ENCODE measurements at regions not wholly inside any gene's neighbourhood (a gene's known extent, or its start where the extent isn't known, plus 50 kb on each side); places are given as distances from the start of the nearest gene placed in this dataset.

DNA sequence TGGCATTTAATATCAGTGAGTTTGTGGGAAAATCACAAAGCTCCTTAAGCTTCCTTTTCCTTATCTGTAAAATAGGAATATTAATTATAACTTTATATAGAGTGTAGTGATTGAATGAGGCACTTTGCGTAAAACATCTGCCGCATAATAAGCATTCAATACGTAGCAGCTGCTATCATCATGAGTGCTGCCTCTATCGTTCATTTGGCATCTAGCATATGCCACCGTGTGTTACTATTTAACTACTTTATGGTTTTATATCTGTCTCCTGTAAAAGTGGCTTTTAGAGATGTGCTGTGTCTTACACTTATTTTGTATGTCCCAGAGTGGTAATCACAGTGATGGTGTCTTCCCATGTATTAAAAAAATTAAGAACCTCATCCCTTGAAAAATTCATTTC lies 729.6 kb downstream of the SORCS3 start:
- no peak for DNase-seq (ENCODE audit: low read depth, low spot score)
- BruUV-seq (replicated peaks) = no TSS peak
- no peaks in the 10 kb centered on the region for H3K79me2 ChIP-seq (ENCODE audit: control insufficient read depth, insufficient read depth, low read length)
- dilution Hi-C loops (cut with MboI; ENCODE audit: extremely low pct_ligation_motif_present, low sequenced_read_pairs) (no loop called here), intact Hi-C loops (cut with micrococcal nuclease) (no loop called here)
- H3K36me3 ChIP-seq (ENCODE audit: control insufficient read depth in 2 of 2, extremely low read depth in 1 of 2, insufficient read depth in 2 of 2, low read length in 2 of 2) = no peaks in the 10 kb centered on the region
- no peak overlapping the region for H3K9ac ChIP-seq (replicated peaks; ENCODE audit: extremely low read depth, insufficient read depth, low read length)
- no peak overlapping the region for H3K4me2 ChIP-seq (ENCODE audit: insufficient read depth, low read length)
- H3K9me1 ChIP-seq (replicated peaks; ENCODE audit: control insufficient read depth, extremely low read depth, insufficient read depth, low read length) = no peaks in the 10 kb centered on the region
- H2AFZ ChIP-seq (ENCODE audit: low read depth, low read length) = no peak overlapping the region
- no peak for TF ChIP-seq EZH2 (IDR thresholded peaks at IDR 0.05; ENCODE audit: borderline replicate concordance, low read depth, low read length, severe bottlenecking)
- TF ChIP-seq FOS (IDR thresholded peaks at IDR 0.05; ENCODE audit: borderline replicate concordance, insufficient read depth, low read length) = no peak
- TF ChIP-seq POLR2AphosphoS5 (IDR thresholded peaks at IDR 0.05; ENCODE audit: insufficient read depth, low read depth, low read length) = no peak
- TF ChIP-seq MYC (IDR thresholded peaks at IDR 0.05; ENCODE audit: low read depth, low read length) = no peak
- no peaks in the 10 kb centered on the region for H3K4me1 ChIP-seq (ENCODE audit: control insufficient read depth, extremely low read depth, insufficient read depth, low read length)
- H3K9me3 ChIP-seq (replicated peaks; ENCODE audit: control insufficient read depth, insufficient read depth, low read length) = peaks cover 4% of the 10 kb centered on the region
- H4K20me1 ChIP-seq (replicated peaks; ENCODE audit: control insufficient read depth, extremely low read depth, insufficient read depth, low read length) = no peaks in the 10 kb centered on the region
- H3K4me3 ChIP-seq (replicated peaks in 1 of 3; ENCODE audit: insufficient read depth in 1 of 3, low read depth in 1 of 3, low read length in 3 of 3) = no peak overlapping the region
- no peaks in the 10 kb centered on the region for H3K27me3 ChIP-seq (ENCODE audit: control insufficient read depth in 2 of 2, insufficient read depth in 2 of 2, low read length in 2 of 2)
- CTCF ChIA-PET = no interaction called here
- POLR2A ChIA-PET = no interaction called here
- FAIRE-seq = no peak
- no peak overlapping the region for H3K27ac ChIP-seq (ENCODE audit: insufficient read depth, low read depth, low read length)

DNA sequence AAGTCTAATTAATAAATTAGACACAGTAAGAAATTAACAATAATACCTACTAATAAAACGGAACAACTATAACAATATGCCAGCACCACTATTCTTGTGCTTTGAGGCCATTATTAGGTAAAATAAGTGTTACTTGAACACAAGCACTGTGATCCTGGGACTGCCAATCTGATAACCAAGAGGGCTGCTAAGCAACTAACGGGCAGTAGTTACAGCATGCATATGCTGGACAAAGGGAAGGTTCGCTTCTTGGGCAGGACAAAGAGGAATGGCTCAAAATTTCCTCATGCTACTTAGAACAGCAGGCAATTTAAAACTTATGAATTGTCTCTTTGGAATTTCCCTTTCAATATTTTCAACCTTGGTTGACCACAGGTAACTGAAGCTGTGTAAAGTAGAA lies 718.6 kb downstream of the SORCS3 start:
- CTCF ChIA-PET = no interaction called here
- Histone ChIP-seq H3K4me2 (ENCODE audit: insufficient read depth, low read length) (no peak overlapping the region), H3K27me3 (ENCODE audit: control insufficient read depth in 2 of 2, insufficient read depth in 2 of 2, low read length in 2 of 2) (no peaks in the 10 kb centered on the region), H3K9ac (replicated peaks; ENCODE audit: extremely low read depth, insufficient read depth, low read length) (no peak overlapping the region), H3K27ac (ENCODE audit: insufficient read depth, low read depth, low read length) (no peak overlapping the region), H3K79me2 (ENCODE audit: control insufficient read depth, insufficient read depth, low read length) (no peaks in the 10 kb centered on the region), H4K20me1 (replicated peaks; ENCODE audit: control insufficient read depth, extremely low read depth, insufficient read depth, low read length) (no peaks in the 10 kb centered on the region), H2AFZ (ENCODE audit: low read depth, low read length) (no peak overlapping the region), H3K4me1 (ENCODE audit: control insufficient read depth, extremely low read depth, insufficient read depth, low read length) (no peaks in the 10 kb centered on the region), H3K9me1 (replicated peaks; ENCODE audit: control insufficient read depth, extremely low read depth, insufficient read depth, low read length) (no peaks in the 10 kb centered on the region), H3K4me3 (replicated peaks in 1 of 3; ENCODE audit: insufficient read depth in 1 of 3, low read depth in 1 of 3, low read length in 3 of 3) (no peak overlapping the region), H3K9me3 (replicated peaks; ENCODE audit: control insufficient read depth, insufficient read depth, low read length) (no peaks in the 10 kb centered on the region), H3K36me3 (ENCODE audit: control insufficient read depth in 2 of 2, extremely low read depth in 1 of 2, insufficient read depth in 2 of 2, low read length in 2 of 2) (no peaks in the 10 kb centered on the region)
- intact Hi-C loops (cut with micrococcal nuclease) = loop anchor here (2.0 kb wide), 1 partner anchor 45 kb away; no protein-coding TSS in a partner anchor
- POLR2A ChIA-PET = no interaction called here
- TF ChIP-seq POLR2AphosphoS5 (IDR thresholded peaks at IDR 0.05; ENCODE audit: insufficient read depth, low read depth, low read length) = no peak
- TF ChIP-seq POLR2A (IDR thresholded peaks at IDR 0.05; ENCODE audit: low read depth, low read length) = no peak
- TF ChIP-seq, protein P1, sequence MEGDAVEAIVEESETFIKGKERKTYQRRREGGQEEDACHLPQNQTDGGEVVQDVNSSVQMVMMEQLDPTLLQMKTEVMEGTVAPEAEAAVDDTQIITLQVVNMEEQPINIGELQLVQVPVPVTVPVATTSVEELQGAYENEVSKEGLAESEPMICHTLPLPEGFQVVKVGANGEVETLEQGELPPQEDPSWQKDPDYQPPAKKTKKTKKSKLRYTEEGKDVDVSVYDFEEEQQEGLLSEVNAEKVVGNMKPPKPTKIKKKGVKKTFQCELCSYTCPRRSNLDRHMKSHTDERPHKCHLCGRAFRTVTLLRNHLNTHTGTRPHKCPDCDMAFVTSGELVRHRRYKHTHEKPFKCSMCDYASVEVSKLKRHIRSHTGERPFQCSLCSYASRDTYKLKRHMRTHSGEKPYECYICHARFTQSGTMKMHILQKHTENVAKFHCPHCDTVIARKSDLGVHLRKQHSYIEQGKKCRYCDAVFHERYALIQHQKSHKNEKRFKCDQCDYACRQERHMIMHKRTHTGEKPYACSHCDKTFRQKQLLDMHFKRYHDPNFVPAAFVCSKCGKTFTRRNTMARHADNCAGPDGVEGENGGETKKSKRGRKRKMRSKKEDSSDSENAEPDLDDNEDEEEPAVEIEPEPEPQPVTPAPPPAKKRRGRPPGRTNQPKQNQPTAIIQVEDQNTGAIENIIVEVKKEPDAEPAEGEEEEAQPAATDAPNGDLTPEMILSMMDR (IDR thresholded peaks at IDR 0.05; ENCODE audit: extremely low read depth in 1 of 2, insufficient read depth in 1 of 2, low read depth in 1 of 2, low read length in 2 of 2) = no peak
- no peak for FAIRE-seq
- no TSS peak for BruUV-seq (replicated peaks)
- dilution Hi-C loops (cut with MboI; ENCODE audit: extremely low pct_ligation_motif_present, low sequenced_read_pairs) = no loop called here
- DNase-seq (ENCODE audit: low read depth, low spot score) = no peak

Measured in endothelial cell of umbilical vein (primary cell).